Adipocyte (in vitro differentiated cells): ENCODE measurements at regions not wholly inside any gene's neighbourhood (a gene's known extent, or its start where the extent isn't known, plus 50 kb on each side); places are given as distances from the start of the nearest gene placed in this dataset.

Source experiments
- DNase-seq: peaks from one replicate; pipeline ENCODE4 v3.0.0-alpha.2; 2015; ENCODE audit warnings: low read depth
- H3K27me3 ChIP-seq: replicated peaks from 2 replicates; pipeline ENCODE4 v1.7.0; 2013; ENCODE audit warnings: mild to moderate bottlenecking, low read length, moderate library complexity; ENCODE audit not compliant: control insufficient read depth, insufficient read depth
- H3K36me3 ChIP-seq: 2 replicates; pipeline ENCODE4 v1.7.0; 2013; ENCODE audit warnings: low read length, mild to moderate bottlenecking, moderate library complexity; ENCODE audit not compliant: control insufficient read depth, insufficient read depth, severe bottlenecking
- H3K4me1 ChIP-seq: 2 replicates; pipeline ENCODE4 v1.7.0; 2013; ENCODE audit warnings: mild to moderate bottlenecking, low read length, moderate library complexity; ENCODE audit not compliant: control insufficient read depth, insufficient read depth
- H3K4me3 ChIP-seq: 2 replicates; pipeline ENCODE4 v1.7.0; 2013; ENCODE audit warnings: mild to moderate bottlenecking, low read length, moderate library complexity
- H3K9ac ChIP-seq: 2 replicates; pipeline ENCODE4 v1.7.0; 2013; ENCODE audit warnings: mild to moderate bottlenecking, low read length, moderate library complexity
- H3K9me3 ChIP-seq: 2 replicates; pipeline ENCODE4 v1.7.0; 2013; ENCODE audit warnings: mild to moderate bottlenecking, low read length, moderate library complexity; ENCODE audit not compliant: control insufficient read depth

DNA sequence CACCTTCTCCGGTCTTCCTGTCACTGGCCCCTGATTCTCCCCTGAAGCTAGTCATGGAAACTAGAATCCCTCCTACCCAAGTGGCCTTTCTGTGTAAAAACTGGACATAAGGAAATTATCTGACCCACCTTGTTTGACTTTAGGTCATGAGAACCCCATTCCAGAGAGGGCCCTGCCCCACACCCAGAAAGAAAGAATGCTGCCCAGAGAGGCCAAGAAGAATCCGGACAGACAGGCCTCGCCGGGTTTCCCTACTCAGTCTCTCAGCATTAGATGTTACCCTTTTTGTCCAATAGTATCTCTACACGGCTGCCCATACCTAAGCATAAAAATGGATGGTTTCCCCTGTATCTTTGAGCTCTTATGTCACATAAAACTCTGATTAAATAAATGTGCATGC lies 83.3 kb upstream of the HELT start:
- H3K27me3 ChIP-seq = peaks cover 20% of the 10 kb centered on the region
- H3K4me1 ChIP-seq = no peaks in the 10 kb centered on the region
- H3K4me3 ChIP-seq = no peak overlapping the region
- peaks cover 5% of the 10 kb centered on the region for H3K9me3 ChIP-seq
- no peak for DNase-seq
- no peaks in the 10 kb centered on the region for H3K36me3 ChIP-seq
- no peak overlapping the region for H3K9ac ChIP-seq

DNA sequence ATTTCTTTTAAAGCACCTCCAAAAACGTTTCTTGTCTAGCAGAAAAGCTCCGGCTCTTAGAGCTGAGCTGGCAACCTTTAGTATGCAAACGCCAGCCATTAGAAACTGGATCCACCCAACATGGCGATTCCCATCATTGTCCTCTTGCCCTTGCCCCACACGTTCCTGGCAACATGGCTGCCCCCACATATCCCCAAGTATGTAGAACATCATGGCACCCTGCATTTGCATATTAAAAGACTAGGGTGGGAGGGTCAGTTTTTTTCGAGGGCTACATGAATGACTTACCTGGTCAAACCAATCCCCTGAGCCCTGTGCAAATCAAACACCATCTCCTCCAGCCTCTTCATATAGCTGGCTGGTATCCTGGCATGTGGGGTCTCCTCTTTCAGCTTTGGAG lies 82.2 kb upstream of the HELT start:
- Histone ChIP-seq H3K36me3 (no peaks in the 10 kb centered on the region), H3K4me1 (no peaks in the 10 kb centered on the region), H3K4me3 (no peak overlapping the region), H3K27me3 (peaks cover 23% of the 10 kb centered on the region), H3K9ac (no peak overlapping the region), H3K9me3 (peaks cover 14% of the 10 kb centered on the region)
- DNase-seq = no peak

DNA sequence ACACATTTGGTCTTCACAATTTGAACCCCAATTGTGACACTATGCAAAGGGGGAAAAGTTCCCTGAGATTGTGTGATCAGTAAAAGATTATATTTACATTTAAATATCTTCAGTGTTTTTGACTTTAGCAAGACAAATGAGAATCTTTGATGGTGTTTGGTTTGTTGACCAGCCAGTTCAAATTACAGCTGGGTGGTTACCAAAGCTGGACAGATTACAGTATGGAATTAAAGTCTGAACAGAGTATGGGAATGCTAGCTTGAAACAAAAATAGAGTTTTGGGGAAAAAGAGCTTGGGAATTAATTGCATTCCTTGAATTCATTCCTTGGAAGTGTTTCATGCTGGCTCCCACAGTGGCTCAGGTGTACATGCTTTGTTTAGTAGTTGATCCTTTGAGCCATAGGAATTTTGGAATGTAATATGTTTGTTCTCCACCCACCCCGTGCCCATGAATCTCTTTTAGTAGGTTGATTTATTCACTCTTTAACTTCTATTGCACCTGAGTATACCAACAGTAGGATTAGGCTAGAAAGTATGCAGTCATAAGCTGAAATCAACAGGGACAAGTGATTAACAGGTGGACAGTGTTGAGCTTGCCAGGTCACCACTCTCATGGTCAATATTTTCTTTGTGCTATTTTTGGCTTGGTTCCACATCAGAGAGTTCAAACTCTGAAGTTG lies 81.1 kb upstream of the HELT start:
- no peak for DNase-seq
- Histone ChIP-seq H3K27me3 (peaks cover 21% of the 10 kb centered on the region), H3K36me3 (no peaks in the 10 kb centered on the region), H3K9me3 (peaks cover 14% of the 10 kb centered on the region), H3K4me3 (no peak overlapping the region), H3K4me1 (peaks cover 3% of the 10 kb centered on the region), H3K9ac (no peak overlapping the region)

DNA sequence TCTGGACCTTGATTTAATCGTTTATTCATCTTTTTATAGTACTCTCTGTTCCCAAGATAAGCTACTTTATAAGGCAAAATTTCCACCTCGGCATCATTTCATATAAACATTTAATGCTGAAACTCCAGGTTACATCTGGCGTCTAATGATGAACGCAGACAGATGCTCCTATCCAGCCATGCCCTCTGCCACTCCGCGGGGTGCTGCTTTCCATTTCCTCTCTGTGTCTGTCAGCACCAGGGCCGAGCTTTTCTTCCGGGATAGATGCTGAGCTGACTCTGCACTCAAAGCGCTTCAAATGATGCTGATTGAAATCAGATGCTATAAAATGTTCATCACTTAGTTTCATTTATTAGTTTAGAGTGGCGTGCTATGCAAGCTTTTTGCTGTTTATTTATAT lies 80.5 kb upstream of the HELT start:
- Histone ChIP-seq H3K27me3 (peaks cover 20% of the 10 kb centered on the region), H3K9ac (no peak overlapping the region), H3K4me3 (no peak overlapping the region), H3K4me1 (peaks cover 3% of the 10 kb centered on the region), H3K36me3 (no peaks in the 10 kb centered on the region), H3K9me3 (peaks cover 14% of the 10 kb centered on the region)
- no peak for DNase-seq

DNA sequence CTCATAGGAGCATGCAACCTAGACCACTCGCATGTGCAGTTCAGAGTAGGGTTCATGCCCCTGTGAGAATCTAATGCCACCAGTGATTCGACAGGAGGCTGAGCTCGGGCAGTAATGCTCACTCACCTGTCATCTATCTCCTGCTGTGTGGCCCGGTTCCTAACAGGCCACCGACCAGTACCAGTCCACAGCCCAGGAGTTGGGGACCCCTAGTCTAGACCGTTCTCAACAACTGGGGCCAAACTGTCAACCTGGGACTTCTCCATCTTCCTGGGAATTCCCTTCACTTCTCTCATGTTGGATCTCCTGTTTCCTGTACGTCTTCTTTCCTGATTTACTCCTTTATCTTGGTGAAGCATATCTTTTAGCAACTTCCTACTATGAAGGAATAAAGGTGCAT lies 79.4 kb upstream of the HELT start:
- Histone ChIP-seq H3K27me3 (peaks cover 20% of the 10 kb centered on the region), H3K4me1 (peaks cover 3% of the 10 kb centered on the region), H3K36me3 (no peaks in the 10 kb centered on the region), H3K9ac (no peak overlapping the region), H3K9me3 (peaks cover 14% of the 10 kb centered on the region), H3K4me3 (no peak overlapping the region)
- no peak for DNase-seq

DNA sequence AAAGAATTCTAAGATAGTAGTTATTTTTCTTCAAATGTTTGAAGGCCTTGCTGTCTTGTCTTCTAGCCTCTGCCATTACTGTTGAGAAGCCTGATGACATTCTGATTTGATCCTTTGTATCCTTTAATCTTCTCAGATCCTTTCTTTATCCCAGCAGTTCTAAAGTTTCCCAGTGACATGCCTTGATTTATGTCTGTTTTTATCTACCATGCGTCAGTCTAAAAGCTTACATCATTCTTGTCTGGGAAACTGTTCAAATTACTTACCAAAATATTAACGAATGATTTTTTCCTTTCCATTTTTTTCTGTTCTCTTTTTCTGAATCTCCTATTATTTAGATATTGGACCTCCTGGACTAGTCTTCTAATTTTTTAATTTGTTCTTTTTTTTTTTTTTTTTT lies 78.3 kb upstream of the HELT start:
- H3K4me1 ChIP-seq = peaks cover 3% of the 10 kb centered on the region
- no peaks in the 10 kb centered on the region for H3K36me3 ChIP-seq
- peaks cover 14% of the 10 kb centered on the region for H3K9me3 ChIP-seq
- no peak overlapping the region for H3K4me3 ChIP-seq
- H3K9ac ChIP-seq = no peak overlapping the region
- DNase-seq = no peak
- peaks cover 16% of the 10 kb centered on the region for H3K27me3 ChIP-seq

DNA sequence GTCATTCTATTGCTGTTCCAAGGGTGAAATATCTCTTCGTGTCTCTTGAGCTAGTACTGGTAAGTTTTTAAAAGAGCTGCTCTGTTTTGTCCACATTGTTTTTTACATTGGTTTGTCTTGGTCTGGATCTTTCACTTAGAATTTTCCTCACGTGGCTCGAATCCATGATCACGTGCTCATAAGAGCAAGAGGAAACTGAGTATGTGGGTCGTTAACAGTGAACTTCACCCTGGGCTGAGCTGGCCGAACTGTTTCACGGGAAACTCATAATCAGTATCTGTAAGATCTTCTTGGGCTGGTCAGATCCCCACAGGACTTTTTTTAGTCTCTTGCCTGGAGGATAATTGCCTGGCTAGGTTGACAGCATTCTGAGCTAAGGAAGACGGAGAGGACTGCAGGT lies 77.8 kb upstream of the HELT start:
- Histone ChIP-seq H3K4me3 (no peak overlapping the region), H3K9me3 (peaks cover 14% of the 10 kb centered on the region), H3K9ac (no peak overlapping the region), H3K36me3 (no peaks in the 10 kb centered on the region), H3K4me1 (peaks cover 3% of the 10 kb centered on the region), H3K27me3 (peaks cover 16% of the 10 kb centered on the region)
- no peak for DNase-seq

DNA sequence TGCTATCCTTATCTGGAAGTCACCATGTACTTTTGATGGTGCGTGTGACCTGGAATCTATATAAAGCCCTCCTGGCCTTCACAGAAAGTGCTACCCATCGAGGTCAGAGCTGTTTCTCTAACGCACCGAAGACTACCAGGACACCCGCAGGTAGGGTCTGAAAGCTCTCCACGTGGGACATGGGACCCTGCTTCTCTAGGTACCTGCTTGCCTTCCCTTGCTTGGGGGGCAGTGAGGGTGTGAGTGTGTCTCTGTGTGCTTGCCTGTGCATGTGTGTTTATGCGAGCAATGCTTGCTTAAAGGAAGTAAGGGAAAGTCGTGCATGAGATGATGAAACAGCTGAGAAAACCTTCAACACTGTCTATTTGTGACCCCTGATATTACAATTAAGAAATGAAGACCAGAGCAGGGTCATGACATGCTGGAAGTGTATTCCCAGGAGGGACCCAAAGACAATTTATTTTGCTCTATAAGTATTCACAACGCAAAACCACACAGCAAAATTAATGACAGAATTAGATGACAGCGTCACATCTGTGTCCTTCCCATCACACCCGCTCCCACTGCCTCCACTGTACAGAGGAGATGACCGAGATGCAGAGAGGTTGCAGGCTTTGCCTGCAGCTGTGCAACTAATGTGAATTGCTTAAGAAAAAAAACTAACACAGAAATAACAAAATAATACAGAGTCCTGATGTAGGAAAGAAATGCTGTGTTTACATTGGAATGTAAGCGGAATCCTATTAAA lies 76.4 kb upstream of the HELT start:
- H3K4me1 ChIP-seq = peaks cover 3% of the 10 kb centered on the region
- no peak overlapping the region for H3K4me3 ChIP-seq
- DNase-seq = no peak
- H3K27me3 ChIP-seq = peaks cover 9% of the 10 kb centered on the region
- no peak overlapping the region for H3K9ac ChIP-seq
- H3K36me3 ChIP-seq = no peaks in the 10 kb centered on the region
- peaks cover 14% of the 10 kb centered on the region for H3K9me3 ChIP-seq

DNA sequence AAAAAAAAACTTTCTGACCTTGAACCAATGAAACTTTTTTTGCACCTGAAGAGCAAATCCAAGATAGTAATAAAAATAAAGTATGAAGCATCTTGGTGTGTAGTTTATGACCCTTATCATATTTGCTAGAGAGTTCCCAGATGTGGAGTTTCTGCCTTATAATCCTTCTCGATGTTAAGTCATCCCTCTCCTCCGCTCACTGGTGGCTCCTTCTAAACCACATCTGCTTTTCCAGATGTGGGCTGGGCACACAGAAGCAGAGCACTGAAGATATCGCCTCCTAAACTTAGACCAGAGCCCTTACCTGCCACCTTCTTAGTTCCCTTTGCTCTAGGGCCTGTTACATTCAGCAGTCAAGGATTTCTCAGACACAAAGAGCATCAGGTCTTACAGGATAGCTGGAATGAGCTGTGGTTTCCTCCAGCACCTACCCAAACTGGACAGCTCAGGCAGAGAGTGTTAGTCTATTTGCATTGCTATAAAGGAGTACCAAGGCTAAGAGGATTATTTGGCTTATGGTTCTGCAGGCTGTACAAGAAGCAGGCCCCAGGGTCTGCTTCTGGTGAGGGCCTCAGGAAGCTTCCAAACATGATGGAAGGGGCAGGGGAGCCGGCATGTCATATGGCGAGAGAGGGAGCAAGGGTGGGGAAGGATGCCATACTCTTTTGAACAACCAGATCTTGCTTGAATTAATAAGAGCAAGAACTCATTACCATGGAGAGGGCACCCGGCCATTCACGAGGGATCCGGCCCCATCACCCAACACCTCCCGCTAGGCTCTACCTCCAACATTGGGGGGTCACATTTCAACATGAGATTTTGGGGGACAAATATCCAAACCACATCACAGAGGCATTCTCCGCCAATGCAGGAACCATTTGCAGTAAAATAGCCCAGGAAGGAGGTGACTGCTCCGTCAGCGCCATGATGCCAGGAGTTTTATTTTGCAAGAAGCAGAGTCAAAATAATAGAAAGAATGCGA lies 75.6 kb upstream of the HELT start:
- Histone ChIP-seq H3K9me3 (peaks cover 14% of the 10 kb centered on the region), H3K27me3 (peaks cover 13% of the 10 kb centered on the region), H3K36me3 (no peaks in the 10 kb centered on the region), H3K4me1 (peaks cover 3% of the 10 kb centered on the region), H3K4me3 (no peak overlapping the region), H3K9ac (no peak overlapping the region)
- DNase-seq = no peak

DNA sequence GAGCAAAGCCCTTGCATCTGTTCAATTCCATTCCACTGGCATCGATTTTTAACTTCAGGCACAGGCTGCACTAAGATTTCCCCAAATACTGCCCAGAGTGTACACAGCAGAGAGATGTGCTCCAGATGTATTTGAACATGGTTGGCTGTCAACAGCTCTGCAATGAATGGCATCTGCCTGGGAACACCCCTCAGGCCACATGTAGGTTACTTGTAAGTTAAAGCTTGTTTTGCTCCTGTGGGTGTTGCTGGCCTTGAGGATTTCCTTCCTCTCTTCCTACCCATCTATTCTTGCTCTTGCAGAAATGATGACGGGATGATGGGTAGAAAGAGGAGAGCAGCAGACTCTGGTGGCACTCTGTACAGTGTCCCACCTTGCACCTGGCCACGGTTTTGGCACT lies 69.3 kb upstream of the HELT start:
- no peaks in the 10 kb centered on the region for H3K36me3 ChIP-seq
- peaks cover 2% of the 10 kb centered on the region for H3K9me3 ChIP-seq
- no peak overlapping the region for H3K9ac ChIP-seq
- H3K4me3 ChIP-seq = no peak overlapping the region
- no peaks in the 10 kb centered on the region for H3K4me1 ChIP-seq
- DNase-seq = no peak
- H3K27me3 ChIP-seq = peaks cover 60% of the 10 kb centered on the region
